PC-9 (cell line): ENCODE measurements at regions not wholly inside any gene's neighbourhood (a gene's known extent, or its start where the extent isn't known, plus 50 kb on each side); places are given as distances from the start of the nearest gene placed in this dataset.
A peak's percentile ranks its signal among the peaks of the same experiment; 100 is the strongest.

Experiments used
- BruUV-seq: library from RNA; stranded (reverse); fragments of 400-500 nt; replicated peaks from 2 replicates; lab custom pipeline; 2021; lab: Mats Ljungman, UMichigan
- CTCF ChIA-PET: fragments of 300-600 bp; sonication (Branson Sonifier 250); formaldehyde crosslinking; loops from one replicate; lab custom pipeline; 2022; ENCODE audit warnings: antibody characterized with exemption; lab: Charles Lee
- POLR2A ChIA-PET: fragments of 300-600 bp; sonication (Branson Sonifier 250); formaldehyde crosslinking; loops from one replicate; lab custom pipeline; 2022; ENCODE audit warnings: antibody characterized with exemption; ENCODE audit not compliant: unreplicated experiment; lab: Charles Lee
- DNase-seq, 2 experiments: peaks; one replicate each; pipeline versions ENCODE4 v3.0.0 to v3.0.0-alpha.2; 2015 to 2022; ENCODE audit warnings: mixed read lengths in 1 of 2
- H2AFZ ChIP-seq: fragments of 200-600 bp; sonication (generic); 2 replicates; pipeline ENCODE4 v1.8.1; 2017; ENCODE audit warnings: antibody characterized with exemption
- H3F3A ChIP-seq: fragments of 200-600 bp; sonication (generic); 2 replicates; pipeline ENCODE4 v1.8.1; 2017; ENCODE audit warnings: antibody characterized with exemption, mild to moderate bottlenecking, low read depth; ENCODE audit not compliant: insufficient read depth
- H3K27ac ChIP-seq: fragments of 200-600 bp; sonication (generic); 2 replicates; pipeline ENCODE4 v1.6.1; 2016; ENCODE audit warnings: mixed run types
- H3K27me3 ChIP-seq: fragments of 200-600 bp; sonication (generic); 2 replicates; pipeline ENCODE4 v1.6.1; 2016; ENCODE audit warnings: low read depth, mixed run types; ENCODE audit not compliant: insufficient read depth
- H3K36me3 ChIP-seq: fragments of 200-600 bp; sonication (generic); 2 replicates; pipeline ENCODE4 v1.6.1; 2016; ENCODE audit warnings: low read depth, mixed run types
- H3K4me1 ChIP-seq: fragments of 200-600 bp; sonication (generic); replicated peaks from 2 replicates; pipeline ENCODE4 v1.6.1; 2016; ENCODE audit warnings: mixed run types; ENCODE audit not compliant: insufficient read depth
- H3K4me2 ChIP-seq: fragments of 200-600 bp; sonication (generic); 2 replicates; pipeline ENCODE4 v1.6.1; 2017; ENCODE audit warnings: mixed run types
- H3K4me3 ChIP-seq: fragments of 200-600 bp; sonication (generic); 2 replicates; pipeline ENCODE4 v1.6.1; 2016; ENCODE audit warnings: mixed run types
- H3K79me2 ChIP-seq: fragments of 200-600 bp; sonication (generic); 2 replicates; pipeline ENCODE4 v1.6.1; 2017; ENCODE audit warnings: low read depth, mixed run types
- H3K9me2 ChIP-seq: fragments of 200-600 bp; sonication (generic); 2 replicates; pipeline ENCODE4 v1.8.1; 2017; ENCODE audit warnings: mild to moderate bottlenecking; ENCODE audit not compliant: insufficient read depth
- H3K9me3 ChIP-seq: fragments of 200-600 bp; sonication (generic); 2 replicates; pipeline ENCODE4 v1.8.1; 2016; ENCODE audit warnings: low read depth; ENCODE audit not compliant: insufficient read depth
- H4K20me1 ChIP-seq: fragments of 200-600 bp; sonication (generic); 2 replicates; pipeline ENCODE4 v1.8.1; 2017; ENCODE audit not compliant: insufficient read depth
- EZH2 ChIP-seq: fragments of 200-600 bp; sonication (generic); IDR thresholded peaks from 2 replicates; pipeline ENCODE4 v1.8.0; 2017; ENCODE audit warnings: antibody characterized with exemption, low read depth
- intact Hi-C: fragments of 100-400 bp; cut with micrococcal nuclease; formaldehyde crosslinking; loops from one replicate; pipeline ENCODE4 v1.10.0; 2022; ENCODE audit not compliant: unreplicated experiment
- TF ChIP-seq, protein P1 (sequence below): fragments of 200-600 bp; sonication (generic); conservative IDR thresholded peaks from 2 replicates; pipeline ENCODE4 v1.6.1; 2017; ENCODE audit warnings: mixed run types, antibody characterized with exemption, mild to moderate bottlenecking, moderate library complexity

DNA sequence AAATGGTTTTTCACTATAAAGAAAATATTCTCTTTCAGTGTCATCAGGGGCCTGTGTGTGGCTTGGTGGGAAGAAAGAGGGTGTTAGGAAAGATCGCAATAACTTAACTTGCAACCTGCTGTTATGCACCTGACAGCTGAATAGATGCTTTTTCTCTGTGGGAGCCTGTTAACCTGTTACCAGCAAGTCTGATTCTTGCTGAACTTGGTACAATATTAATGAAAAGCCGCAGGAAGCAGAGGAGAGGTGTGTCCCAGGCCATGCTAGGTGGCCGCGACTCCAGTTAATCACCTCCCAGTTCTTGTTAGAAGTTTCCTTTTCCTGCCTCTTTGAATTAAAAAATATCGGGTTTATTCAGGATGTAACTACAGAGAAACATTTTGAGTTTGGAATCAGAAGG lies 494.8 kb upstream of the AGA start:
- Histone ChIP-seq H2AFZ (no peak overlapping the region), H3K4me2 (no peak overlapping the region), H4K20me1 (no peaks in the 10 kb centered on the region), H3K4me1 (no peaks in the 10 kb centered on the region), H3K79me2 (no peaks in the 10 kb centered on the region), H3K27me3 (no peaks in the 10 kb centered on the region), H3K4me3 (no peak overlapping the region), H3K9me3 (no peaks in the 10 kb centered on the region), H3K9me2 (no peaks in the 10 kb centered on the region), H3K27ac (no peak overlapping the region), H3K36me3 (no peaks in the 10 kb centered on the region), H3F3A (no peaks in the 10 kb centered on the region)
- no peak for DNase-seq
- no peak for TF ChIP-seq EZH2
- TF ChIP-seq, protein P1, sequence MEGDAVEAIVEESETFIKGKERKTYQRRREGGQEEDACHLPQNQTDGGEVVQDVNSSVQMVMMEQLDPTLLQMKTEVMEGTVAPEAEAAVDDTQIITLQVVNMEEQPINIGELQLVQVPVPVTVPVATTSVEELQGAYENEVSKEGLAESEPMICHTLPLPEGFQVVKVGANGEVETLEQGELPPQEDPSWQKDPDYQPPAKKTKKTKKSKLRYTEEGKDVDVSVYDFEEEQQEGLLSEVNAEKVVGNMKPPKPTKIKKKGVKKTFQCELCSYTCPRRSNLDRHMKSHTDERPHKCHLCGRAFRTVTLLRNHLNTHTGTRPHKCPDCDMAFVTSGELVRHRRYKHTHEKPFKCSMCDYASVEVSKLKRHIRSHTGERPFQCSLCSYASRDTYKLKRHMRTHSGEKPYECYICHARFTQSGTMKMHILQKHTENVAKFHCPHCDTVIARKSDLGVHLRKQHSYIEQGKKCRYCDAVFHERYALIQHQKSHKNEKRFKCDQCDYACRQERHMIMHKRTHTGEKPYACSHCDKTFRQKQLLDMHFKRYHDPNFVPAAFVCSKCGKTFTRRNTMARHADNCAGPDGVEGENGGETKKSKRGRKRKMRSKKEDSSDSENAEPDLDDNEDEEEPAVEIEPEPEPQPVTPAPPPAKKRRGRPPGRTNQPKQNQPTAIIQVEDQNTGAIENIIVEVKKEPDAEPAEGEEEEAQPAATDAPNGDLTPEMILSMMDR = no peak
- intact Hi-C loops = no loop called here
- BruUV-seq = no TSS peak
- CTCF ChIA-PET = no interaction called here
- POLR2A ChIA-PET = no interaction called here

DNA sequence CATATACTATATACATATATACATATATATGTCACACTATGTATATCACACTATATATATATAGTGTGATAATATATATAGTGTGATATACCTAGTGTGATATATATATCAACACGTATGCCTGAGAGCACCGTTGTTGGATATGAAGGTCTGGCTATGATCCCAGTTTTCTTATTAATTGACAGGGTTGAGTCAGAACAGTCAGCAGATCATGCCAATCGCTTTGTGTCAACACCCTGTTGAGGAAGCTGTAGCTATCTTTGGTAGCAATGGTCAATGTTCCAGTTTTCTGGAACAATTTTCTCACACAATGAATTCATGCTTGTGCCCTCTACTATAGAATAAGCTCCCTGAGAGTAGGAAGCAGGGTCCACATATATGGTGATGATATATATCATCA lies 496.0 kb upstream of the AGA start:
- no peak for DNase-seq

DNA sequence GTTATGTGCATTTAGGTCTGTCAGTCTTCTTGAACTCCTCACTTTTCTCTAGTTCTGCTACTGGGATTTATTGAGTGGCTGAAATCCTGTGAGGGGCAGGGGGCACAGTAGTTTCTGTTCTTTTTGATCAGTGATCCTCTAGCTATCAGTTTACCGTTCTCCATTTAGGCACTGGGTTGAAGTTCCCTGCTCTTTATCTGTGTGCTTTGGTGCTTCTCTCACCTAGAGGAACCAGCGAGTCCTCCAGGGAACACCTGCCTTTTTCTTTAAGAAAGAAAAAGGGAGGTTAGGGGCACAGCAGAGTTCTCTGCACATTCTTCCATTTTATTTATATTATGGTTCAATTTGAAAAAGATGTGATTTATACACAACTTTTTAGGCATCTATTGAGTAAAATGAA lies 503.0 kb upstream of the AGA start:
- POLR2A ChIA-PET = no interaction called here
- no peaks in the 10 kb centered on the region for H3K9me3 ChIP-seq
- H2AFZ ChIP-seq = 0 out of 2 replicates have a peak overlapping the region, but pooled peaks have one; percentile 72
- H3K4me2 ChIP-seq = no peak overlapping the region
- BruUV-seq = no TSS peak
- H4K20me1 ChIP-seq = no peaks in the 10 kb centered on the region
- H3K4me1 ChIP-seq = no peaks in the 10 kb centered on the region
- CTCF ChIA-PET = no interaction called here
- no peaks in the 10 kb centered on the region for H3K79me2 ChIP-seq
- TF ChIP-seq EZH2 = no peak
- TF ChIP-seq, protein P1 = no peak
- no peaks in the 10 kb centered on the region for H3K27me3 ChIP-seq
- intact Hi-C loops = no loop called here
- H3K4me3 ChIP-seq = no peak overlapping the region
- no peaks in the 10 kb centered on the region for H3K36me3 ChIP-seq
- no peak overlapping the region for H3K27ac ChIP-seq
- no peak for DNase-seq
- no peaks in the 10 kb centered on the region for H3K9me2 ChIP-seq
- H3F3A ChIP-seq = no peaks in the 10 kb centered on the region

More for the DNA sequence above, 496.0 kb upstream of the AGA start:
- Histone ChIP-seq H3K4me2 (no peak overlapping the region), H3K36me3 (no peaks in the 10 kb centered on the region), H3K4me3 (no peak overlapping the region), H3K79me2 (no peaks in the 10 kb centered on the region), H3K27me3 (no peaks in the 10 kb centered on the region), H3F3A (no peaks in the 10 kb centered on the region), H3K9me2 (no peaks in the 10 kb centered on the region), H3K4me1 (no peaks in the 10 kb centered on the region), H2AFZ (no peak overlapping the region), H4K20me1 (no peaks in the 10 kb centered on the region), H3K27ac (no peak overlapping the region), H3K9me3 (no peaks in the 10 kb centered on the region)
- intact Hi-C loops = no loop called here
- no TSS peak for BruUV-seq
- ChIA-PET CTCF (no interaction called here), POLR2A (no interaction called here)
- no peak for TF ChIP-seq EZH2
- TF ChIP-seq, protein P1 = no peak
